ENCODE measurements at regions not wholly inside any gene's neighbourhood (a gene's known extent, or its start where the extent isn't known, plus 50 kb on each side); places are given as distances from the start of the nearest gene placed in this dataset.
A peak's percentile ranks its signal among the peaks of the same experiment; 100 is the strongest.

DNA sequence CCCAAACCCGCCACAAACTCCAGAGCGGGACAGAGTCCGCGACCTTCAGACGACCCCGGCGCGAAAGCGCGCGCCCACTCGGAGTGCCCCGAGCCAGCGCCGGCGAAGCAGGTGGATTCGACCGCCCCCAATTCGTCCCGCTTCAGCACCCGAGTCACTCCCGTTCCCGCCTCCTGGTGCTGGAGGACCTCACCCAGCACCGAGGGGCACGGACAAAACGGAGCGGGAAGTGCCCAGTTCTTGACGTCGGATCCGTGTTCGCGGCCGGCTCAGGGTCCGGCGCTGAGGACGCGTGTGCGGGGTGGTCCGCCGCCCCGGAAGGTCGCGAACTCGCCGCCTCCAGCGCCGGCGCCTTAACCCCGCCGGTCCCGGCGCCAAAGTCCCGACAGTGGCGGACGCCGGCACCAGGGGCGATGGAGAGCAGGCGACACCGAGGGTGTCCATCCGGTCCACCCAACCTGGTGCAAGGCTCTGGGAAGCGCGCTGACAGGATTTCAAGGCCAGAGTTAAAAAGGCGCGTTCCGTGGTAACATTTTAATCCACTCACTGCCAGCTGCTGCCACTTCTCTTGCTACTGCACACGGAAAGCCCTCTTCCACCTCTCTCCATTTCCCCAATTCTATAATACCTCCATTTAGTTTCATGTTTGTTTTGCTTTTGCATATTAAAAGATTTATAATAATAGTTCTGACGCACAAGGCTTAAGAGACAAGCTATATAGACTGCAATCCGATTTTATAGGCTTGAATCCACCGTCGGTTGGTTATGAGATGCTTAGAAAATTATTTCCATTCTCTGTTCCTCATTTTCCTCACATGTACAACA lies 240.0 kb upstream of the CPNE8 start:
- Histone ChIP-seq H3K27ac (ENCODE audit: extremely low read depth, low read depth, low read length) (peak overlapping the region; percentile 22; the same call in 1 of the 2 replicates), H3K4me3 (ENCODE audit: low read depth, low read length) (peak overlapping the region; percentile 44), H3K9me3 (ENCODE audit: control insufficient read depth, insufficient read depth, low read depth, low read length) (no peaks in the 10 kb centered on the region; the same call in 1 of the 2 replicates), H3K36me3 (ENCODE audit: control insufficient read depth in 2 of 2, insufficient read depth in 1 of 2, low read length in 2 of 2) (no peaks in the 10 kb centered on the region), H3K4me1 (ENCODE audit: control insufficient read depth, insufficient read depth, low read length) (no peaks in the 10 kb centered on the region)
- TF ChIP-seq ZNF335 (tag by site-specific recombination; conservative IDR thresholded peaks at IDR 0.05): 0 out of 2 replicates have a peak, but pooled peaks have one; percentile 13
- TF ChIP-seq, protein P1, sequence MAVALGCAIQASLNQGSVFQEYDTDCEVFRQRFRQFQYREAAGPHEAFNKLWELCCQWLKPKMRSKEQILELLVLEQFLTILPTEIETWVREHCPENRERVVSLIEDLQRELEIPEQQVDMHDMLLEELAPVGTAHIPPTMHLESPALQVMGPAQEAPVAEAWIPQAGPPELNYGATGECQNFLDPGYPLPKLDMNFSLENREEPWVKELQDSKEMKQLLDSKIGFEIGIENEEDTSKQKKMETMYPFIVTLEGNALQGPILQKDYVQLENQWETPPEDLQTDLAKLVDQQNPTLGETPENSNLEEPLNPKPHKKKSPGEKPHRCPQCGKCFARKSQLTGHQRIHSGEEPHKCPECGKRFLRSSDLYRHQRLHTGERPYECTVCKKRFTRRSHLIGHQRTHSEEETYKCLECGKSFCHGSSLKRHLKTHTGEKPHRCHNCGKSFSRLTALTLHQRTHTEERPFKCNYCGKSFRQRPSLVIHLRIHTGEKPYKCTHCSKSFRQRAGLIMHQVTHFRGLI (tag by site-specific recombination; IDR thresholded peaks at IDR 0.05): no peak
- ChIA-PET CTCF (interaction anchor here (0.6 to 3.8 kb wide), 5 partner anchors 88 to 1080 kb away, joined by 3 to 24 read pairs (median 3); no protein-coding TSS in a partner anchor), POLR2A (no interaction called here)

DNA sequence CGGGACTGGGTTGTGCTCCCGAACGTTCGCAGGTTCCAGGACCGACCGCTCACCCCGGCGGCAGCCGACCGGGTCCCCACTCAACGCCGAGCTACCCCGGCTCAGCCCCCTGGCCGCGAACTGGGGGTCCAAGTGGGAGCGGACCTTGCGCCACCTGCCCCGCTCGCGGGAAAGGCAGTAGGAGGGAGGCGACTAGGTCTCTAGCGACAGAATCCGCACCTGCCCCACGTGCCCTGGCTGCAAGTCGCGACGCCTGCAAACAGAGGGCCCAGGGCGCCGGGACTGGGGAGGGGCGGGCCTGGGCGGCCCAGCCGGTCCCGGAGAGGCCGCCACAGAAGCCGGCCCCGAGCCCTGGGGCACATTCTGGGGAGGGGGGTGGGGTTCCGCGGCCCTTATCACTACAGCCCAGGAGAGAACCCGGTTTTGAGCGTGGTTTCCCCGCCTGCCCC lies 239.2 kb upstream of the CPNE8 start:
- CTCF ChIA-PET: no interaction called here
- Histone ChIP-seq H3K9me3 (ENCODE audit: control insufficient read depth, insufficient read depth, low read depth, low read length) (no peaks in the 10 kb centered on the region), H3K4me3 (ENCODE audit: low read depth, low read length) (no peak overlapping the region), H3K27ac (ENCODE audit: extremely low read depth, low read depth, low read length) (no peak overlapping the region), H3K36me3 (ENCODE audit: control insufficient read depth in 2 of 2, insufficient read depth in 1 of 2, low read length in 2 of 2) (no peaks in the 10 kb centered on the region), H3K4me1 (ENCODE audit: control insufficient read depth, insufficient read depth, low read length) (no peaks in the 10 kb centered on the region)
- no peak for TF ChIP-seq ZNF837 (tag by site-specific recombination; IDR thresholded peaks at IDR 0.05)
- no peak for TF ChIP-seq TCF7L2 (IDR thresholded peaks at IDR 0.05; ENCODE audit: borderline replicate concordance, low read depth, low read length)
- TF ChIP-seq ZNF830 (tag by site-specific recombination; IDR thresholded peaks at IDR 0.05; ENCODE audit: low read depth): no peak
- no peak for TF ChIP-seq ZNF155 (tag by site-specific recombination; IDR thresholded peaks at IDR 0.05)
- TF ChIP-seq ZNF121 (tag by site-specific recombination; IDR thresholded peaks at IDR 0.05): no peak
- TF ChIP-seq, protein P2, sequence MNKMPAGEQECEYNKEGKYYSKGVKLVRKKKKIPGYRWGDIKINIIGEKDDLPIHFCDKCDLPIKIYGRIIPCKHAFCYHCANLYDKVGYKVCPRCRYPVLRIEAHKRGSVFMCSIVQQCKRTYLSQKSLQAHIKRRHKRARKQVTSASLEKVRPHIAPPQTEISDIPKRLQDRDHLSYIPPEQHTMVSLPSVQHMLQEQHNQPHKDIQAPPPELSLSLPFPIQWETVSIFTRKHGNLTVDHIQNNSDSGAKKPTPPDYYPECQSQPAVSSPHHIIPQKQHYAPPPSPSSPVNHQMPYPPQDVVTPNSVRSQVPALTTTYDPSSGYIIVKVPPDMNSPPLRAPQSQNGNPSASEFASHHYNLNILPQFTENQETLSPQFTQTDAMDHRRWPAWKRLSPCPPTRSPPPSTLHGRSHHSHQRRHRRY (tag by site-specific recombination; IDR thresholded peaks at IDR 0.05): no peak
- TF ChIP-seq ZNF335 (tag by site-specific recombination; conservative IDR thresholded peaks at IDR 0.05): no peak
- no peak for TF ChIP-seq ZBTB1 (tag by site-specific recombination; IDR thresholded peaks at IDR 0.05)
- POLR2A ChIA-PET: no interaction called here

DNA sequence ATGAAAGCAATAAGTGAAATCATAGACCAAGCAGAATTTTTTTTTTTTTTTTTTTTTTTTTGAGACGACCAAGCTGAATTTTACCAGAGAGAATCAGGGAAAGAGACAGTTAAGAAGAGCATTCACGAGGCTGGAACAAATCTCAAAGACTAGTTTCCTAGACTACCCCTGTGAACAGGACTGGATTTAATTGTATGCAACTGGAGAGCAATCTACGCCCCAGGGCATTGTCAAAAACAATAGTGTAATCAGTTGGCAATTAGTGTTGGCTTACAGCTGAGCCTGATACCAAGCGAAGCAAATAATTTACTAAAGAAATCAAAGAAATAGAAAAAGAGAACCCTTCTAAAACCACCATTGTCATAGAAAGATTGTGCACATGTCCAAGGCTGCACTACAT lies 232.9 kb upstream of the CPNE8 start:
- Histone ChIP-seq H3K36me3 (ENCODE audit: control insufficient read depth in 2 of 2, insufficient read depth in 1 of 2, low read length in 2 of 2) (no peaks in the 10 kb centered on the region), H3K4me1 (ENCODE audit: control insufficient read depth, insufficient read depth, low read length) (no peaks in the 10 kb centered on the region), H3K27ac (ENCODE audit: extremely low read depth, low read depth, low read length) (no peak overlapping the region), H3K4me3 (ENCODE audit: low read depth, low read length) (no peak overlapping the region), H3K9me3 (ENCODE audit: control insufficient read depth, insufficient read depth, low read depth, low read length) (no peaks in the 10 kb centered on the region)
- POLR2A ChIA-PET: no interaction called here
- TF ChIP-seq KLF16 (tag by site-specific recombination; IDR thresholded peaks at IDR 0.05) (no peak), ZNF670 (tag by site-specific recombination; IDR thresholded peaks at IDR 0.05; ENCODE audit: low read depth) (no peak), ZNF776 (tag by site-specific recombination; IDR thresholded peaks at IDR 0.05; ENCODE audit: borderline replicate concordance) (no peak), ZNF10 (tag by site-specific recombination; IDR thresholded peaks at IDR 0.05) (no peak), ZNF660 (tag by site-specific recombination; IDR thresholded peaks at IDR 0.05) (no peak), RBAK (tag by site-specific recombination; IDR thresholded peaks at IDR 0.05) (no peak), ZNF654 (tag by site-specific recombination; IDR thresholded peaks at IDR 0.05; ENCODE audit: low read depth) (no peak), ZNF610 (tag by site-specific recombination; IDR thresholded peaks at IDR 0.05; ENCODE audit: borderline replicate concordance) (no peak), ZNF76 (tag by site-specific recombination; IDR thresholded peaks at IDR 0.05; ENCODE audit: borderline replicate concordance, low read depth) (no peak)
- CTCF ChIA-PET: no interaction called here

All from HEK293 (cell line).